ENCODE measurements at regions not wholly inside any gene's neighbourhood (a gene's known extent, or its start where the extent isn't known, plus 50 kb on each side); places are given as distances from the start of the nearest gene placed in this dataset.
A peak's percentile ranks its signal among the peaks of the same experiment; 100 is the strongest.

DNA sequence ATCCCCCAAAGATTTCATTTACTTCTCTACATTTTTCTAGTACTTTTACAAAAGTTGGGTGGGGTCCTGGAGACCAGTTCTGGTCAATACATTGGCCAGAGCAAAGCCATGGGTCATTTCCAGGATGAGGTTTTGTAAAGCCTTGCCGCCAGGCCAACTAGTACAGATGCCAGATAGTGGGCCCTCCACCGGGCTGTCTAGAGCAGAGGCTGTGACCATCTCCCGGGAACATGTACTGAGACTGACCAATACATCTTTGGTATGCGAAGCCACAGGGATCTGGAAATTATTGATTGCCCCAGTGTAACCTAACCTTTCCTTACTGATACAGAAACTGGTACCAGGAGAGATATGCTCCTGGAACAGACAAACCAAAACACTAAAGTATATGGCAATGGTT, 599.2 kb downstream of the ADCYAP1 start:
- no peak overlapping the region for H2AK5ac ChIP-seq (ENCODE audit: low read length, severe bottlenecking)
- H3K18ac ChIP-seq (ENCODE audit: low read depth in 1 of 2, low read length in 2 of 2) = no peak overlapping the region
- H4K8ac ChIP-seq (ENCODE audit: low read length) = no peak overlapping the region
- H3K9ac ChIP-seq (ENCODE audit: low read length) = no peak overlapping the region
- no peak overlapping the region for H3K4me3 ChIP-seq (ENCODE audit: insufficient read depth in 1 of 2, low read depth in 1 of 2, low read length in 2 of 2)
- 90% methylated on average over 4 of the region's 4 CpGs for WGBS
- H4K91ac ChIP-seq (ENCODE audit: low read length) = no peak overlapping the region
- DNase-seq = no peak
- no peak overlapping the region for H2AFZ ChIP-seq (ENCODE audit: low read depth, low read length)
- no peak overlapping the region for H2BK15ac ChIP-seq (ENCODE audit: low read depth, poor library complexity, severe bottlenecking)
- no peak overlapping the region for H2BK120ac ChIP-seq (ENCODE audit: low read depth, low read length)
- no peak overlapping the region for H2BK5ac ChIP-seq (ENCODE audit: low read depth, low read length, poor library complexity, severe bottlenecking)
- no peaks in the 10 kb centered on the region for H3K9me3 ChIP-seq (ENCODE audit: control insufficient read depth, low read length)
- H3K14ac ChIP-seq (ENCODE audit: low read length in 2 of 2) = no peak overlapping the region
- no peaks in the 10 kb centered on the region for H3K4me1 ChIP-seq (ENCODE audit: control insufficient read depth, insufficient read depth, low read depth, low read length)
- no peaks in the 10 kb centered on the region for H3K27me3 ChIP-seq (ENCODE audit: control insufficient read depth in 1 of 2, insufficient read depth in 1 of 2, low read length in 2 of 2)
- no peaks in the 10 kb centered on the region for H3K36me3 ChIP-seq (ENCODE audit: control insufficient read depth in 1 of 2, insufficient read depth in 2 of 2, low read depth in 1 of 2, low read length in 2 of 2)
- H3K4me2 ChIP-seq (ENCODE audit: low read length, poor library complexity, severe bottlenecking) = no peak overlapping the region
- no peak overlapping the region for H3K4ac ChIP-seq (ENCODE audit: low read depth in 1 of 2, low read length in 2 of 2)
- no peak overlapping the region for H3K27ac ChIP-seq (ENCODE audit: low read length, poor library complexity, severe bottlenecking)
- H3K79me1 ChIP-seq (replicated peaks; ENCODE audit: low read length, poor library complexity, severe bottlenecking) = no peaks in the 10 kb centered on the region
- no peak overlapping the region for H2BK12ac ChIP-seq (ENCODE audit: low read length in 2 of 2)
- no peak overlapping the region for H3K23ac ChIP-seq (ENCODE audit: low read length in 2 of 2)

DNA sequence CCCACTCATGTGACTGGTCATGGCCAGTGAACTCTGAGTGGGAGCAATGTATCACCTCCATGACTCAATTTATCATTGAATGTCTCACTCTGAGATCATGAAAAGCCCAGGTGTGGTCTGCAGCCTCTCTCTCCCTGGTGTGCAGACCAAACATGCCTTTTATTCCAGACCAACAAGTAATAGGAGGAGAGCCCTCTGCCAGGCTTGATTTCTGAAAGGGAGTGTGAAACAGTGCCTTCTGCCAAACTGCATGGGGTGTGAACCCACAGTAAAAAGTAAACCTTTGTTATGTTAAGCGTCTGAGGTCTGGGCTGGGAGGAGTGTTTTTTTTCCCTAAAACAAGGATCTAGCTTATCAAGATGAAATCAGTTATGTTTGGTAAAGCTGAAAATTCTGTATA, 601.2 kb downstream of the ADCYAP1 start:
- H2BK120ac ChIP-seq (ENCODE audit: low read depth, low read length) = no peak overlapping the region
- H3K9me3 ChIP-seq (ENCODE audit: control insufficient read depth, low read length) = no peaks in the 10 kb centered on the region
- H3K27ac ChIP-seq (ENCODE audit: low read length, poor library complexity, severe bottlenecking) = no peak overlapping the region
- H2AK5ac ChIP-seq (ENCODE audit: low read length, severe bottlenecking) = no peak overlapping the region
- H3K18ac ChIP-seq (ENCODE audit: low read depth in 1 of 2, low read length in 2 of 2) = no peak overlapping the region
- no peak overlapping the region for H3K4ac ChIP-seq (ENCODE audit: low read depth in 1 of 2, low read length in 2 of 2)
- H3K14ac ChIP-seq (ENCODE audit: low read length in 2 of 2) = no peak overlapping the region
- H3K27me3 ChIP-seq (ENCODE audit: control insufficient read depth in 1 of 2, insufficient read depth in 1 of 2, low read length in 2 of 2) = no peaks in the 10 kb centered on the region
- H3K4me1 ChIP-seq (ENCODE audit: control insufficient read depth, insufficient read depth, low read depth, low read length) = no peaks in the 10 kb centered on the region
- no peak for DNase-seq
- H2AFZ ChIP-seq (ENCODE audit: low read depth, low read length) = no peak overlapping the region
- H3K4me3 ChIP-seq (ENCODE audit: insufficient read depth in 1 of 2, low read depth in 1 of 2, low read length in 2 of 2) = no peak overlapping the region
- H2BK5ac ChIP-seq (ENCODE audit: low read depth, low read length, poor library complexity, severe bottlenecking) = no peak overlapping the region
- no peak overlapping the region for H4K91ac ChIP-seq (ENCODE audit: low read length)
- H3K79me1 ChIP-seq (replicated peaks; ENCODE audit: low read length, poor library complexity, severe bottlenecking) = no peaks in the 10 kb centered on the region
- no peak overlapping the region for H3K23ac ChIP-seq (ENCODE audit: low read length in 2 of 2)
- no peak overlapping the region for H3K4me2 ChIP-seq (ENCODE audit: low read length, poor library complexity, severe bottlenecking)
- H3K36me3 ChIP-seq (ENCODE audit: control insufficient read depth in 1 of 2, insufficient read depth in 2 of 2, low read depth in 1 of 2, low read length in 2 of 2) = no peaks in the 10 kb centered on the region
- no peak overlapping the region for H4K8ac ChIP-seq (ENCODE audit: low read length)
- H3K9ac ChIP-seq (ENCODE audit: low read length) = no peak overlapping the region
- 30% methylated on average over 1 of the region's 1 CpG for WGBS
- no peak overlapping the region for H2BK15ac ChIP-seq (ENCODE audit: low read depth, poor library complexity, severe bottlenecking)
- H2BK12ac ChIP-seq (ENCODE audit: low read length in 2 of 2) = no peak overlapping the region

DNA sequence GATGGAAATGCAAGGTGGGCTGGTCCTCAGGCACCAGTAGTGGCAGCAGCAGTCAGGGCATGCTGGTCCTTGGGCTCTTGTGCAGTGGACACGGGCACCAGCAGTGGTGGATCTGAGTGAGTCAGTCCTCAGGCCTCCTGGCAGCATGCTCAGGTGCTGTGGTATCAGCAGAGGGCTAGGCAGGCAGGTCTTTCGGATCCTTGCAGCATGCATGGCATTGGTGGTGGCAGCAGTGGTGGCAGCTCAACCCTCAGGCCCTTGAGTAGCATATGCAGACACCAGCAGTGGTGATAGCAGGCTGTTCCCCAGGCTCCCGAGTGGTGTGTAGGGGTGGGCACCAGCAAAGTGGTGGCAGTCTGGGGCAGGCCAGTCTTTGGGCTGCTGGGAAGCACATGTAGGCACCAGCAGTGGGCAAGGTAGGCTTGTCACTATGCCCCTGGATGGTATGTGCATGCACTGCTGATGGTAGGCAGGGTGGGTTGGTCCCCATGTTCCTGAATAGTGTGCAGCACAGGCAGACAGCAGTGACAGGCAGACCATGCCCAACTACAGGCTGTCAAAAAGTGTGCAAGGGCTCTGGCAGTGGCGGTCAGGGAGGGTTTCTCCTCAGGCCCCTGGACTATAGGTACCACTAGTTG, 606.0 kb downstream of the ADCYAP1 start:
- Histone ChIP-seq H2BK5ac (ENCODE audit: low read depth, low read length, poor library complexity, severe bottlenecking) (no peak overlapping the region), H4K91ac (ENCODE audit: low read length) (no peak overlapping the region), H3K4me2 (ENCODE audit: low read length, poor library complexity, severe bottlenecking) (no peak overlapping the region), H3K36me3 (ENCODE audit: control insufficient read depth in 1 of 2, insufficient read depth in 2 of 2, low read depth in 1 of 2, low read length in 2 of 2) (no peaks in the 10 kb centered on the region), H3K23ac (ENCODE audit: low read length in 2 of 2) (no peak overlapping the region), H3K9ac (ENCODE audit: low read length) (no peak overlapping the region), H3K4ac (ENCODE audit: low read depth in 1 of 2, low read length in 2 of 2) (no peak overlapping the region), H2BK12ac (ENCODE audit: low read length in 2 of 2) (no peak overlapping the region), H4K8ac (ENCODE audit: low read length) (no peak overlapping the region), H3K27me3 (ENCODE audit: control insufficient read depth in 1 of 2, insufficient read depth in 1 of 2, low read length in 2 of 2) (no peaks in the 10 kb centered on the region), H2AFZ (ENCODE audit: low read depth, low read length) (peak overlapping the region; percentile 39), H3K9me3 (ENCODE audit: control insufficient read depth, low read length) (no peaks in the 10 kb centered on the region), H3K4me3 (ENCODE audit: insufficient read depth in 1 of 2, low read depth in 1 of 2, low read length in 2 of 2) (no peak overlapping the region), H3K4me1 (ENCODE audit: control insufficient read depth, insufficient read depth, low read depth, low read length) (no peaks in the 10 kb centered on the region), H2BK120ac (ENCODE audit: low read depth, low read length) (no peak overlapping the region), H3K79me1 (replicated peaks; ENCODE audit: low read length, poor library complexity, severe bottlenecking) (no peaks in the 10 kb centered on the region), H3K14ac (ENCODE audit: low read length in 2 of 2) (no peak overlapping the region), H2BK15ac (ENCODE audit: low read depth, poor library complexity, severe bottlenecking) (no peak overlapping the region), H3K27ac (ENCODE audit: low read length, poor library complexity, severe bottlenecking) (no peak overlapping the region), H2AK5ac (ENCODE audit: low read length, severe bottlenecking) (no peak overlapping the region), H3K18ac (ENCODE audit: low read depth in 1 of 2, low read length in 2 of 2) (no peak overlapping the region)
- DNase-seq = no peak
- 78% methylated on average over 4 of the region's 4 CpGs for WGBS

DNA sequence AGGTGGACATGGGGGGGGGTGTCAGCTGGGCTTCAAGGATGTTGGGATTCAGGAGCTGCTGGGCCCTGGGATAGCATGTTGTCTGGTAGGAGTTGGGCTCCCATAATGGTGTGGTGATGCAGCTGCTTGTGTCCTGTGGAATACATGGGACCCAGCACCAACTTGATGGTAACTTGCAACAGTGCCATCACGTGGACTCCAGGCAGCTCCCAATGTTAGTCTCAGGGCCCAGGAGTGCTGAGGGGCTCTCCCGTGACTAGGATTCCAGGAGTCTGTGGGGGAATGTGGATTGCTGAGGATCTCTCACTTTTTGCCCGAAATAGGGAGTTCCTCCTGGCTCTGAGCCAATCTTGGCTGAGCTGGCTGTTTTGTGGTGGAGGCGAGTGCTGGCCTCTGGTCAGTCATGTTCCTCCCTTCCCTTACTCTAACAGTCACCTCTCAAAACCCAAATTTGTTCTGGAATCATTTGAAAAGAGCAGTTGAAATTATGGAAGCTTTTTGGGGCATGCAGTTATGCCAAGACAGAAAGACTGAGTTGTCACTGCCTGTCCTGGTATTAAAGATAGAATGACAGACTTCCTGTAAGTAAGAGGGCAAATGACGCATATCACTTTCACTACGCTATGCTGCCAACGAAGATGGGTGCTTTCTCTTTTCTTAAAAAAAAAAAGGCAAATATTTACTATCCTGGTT, 607.1 kb downstream of the ADCYAP1 start:
- Histone ChIP-seq H2BK5ac (ENCODE audit: low read depth, low read length, poor library complexity, severe bottlenecking) (no peak overlapping the region), H2BK15ac (ENCODE audit: low read depth, poor library complexity, severe bottlenecking) (no peak overlapping the region), H3K4ac (ENCODE audit: low read depth in 1 of 2, low read length in 2 of 2) (no peak overlapping the region), H3K9ac (ENCODE audit: low read length) (no peak overlapping the region), H3K23ac (ENCODE audit: low read length in 2 of 2) (no peak overlapping the region), H4K8ac (ENCODE audit: low read length) (no peak overlapping the region), H4K91ac (ENCODE audit: low read length) (no peak overlapping the region), H3K4me1 (ENCODE audit: control insufficient read depth, insufficient read depth, low read depth, low read length) (no peaks in the 10 kb centered on the region), H2AK5ac (ENCODE audit: low read length, severe bottlenecking) (no peak overlapping the region), H3K18ac (ENCODE audit: low read depth in 1 of 2, low read length in 2 of 2) (no peak overlapping the region), H3K4me2 (ENCODE audit: low read length, poor library complexity, severe bottlenecking) (no peak overlapping the region), H3K36me3 (ENCODE audit: control insufficient read depth in 1 of 2, insufficient read depth in 2 of 2, low read depth in 1 of 2, low read length in 2 of 2) (no peaks in the 10 kb centered on the region), H3K79me1 (replicated peaks; ENCODE audit: low read length, poor library complexity, severe bottlenecking) (no peaks in the 10 kb centered on the region), H2AFZ (ENCODE audit: low read depth, low read length) (no peak overlapping the region), H3K14ac (ENCODE audit: low read length in 2 of 2) (no peak overlapping the region), H3K9me3 (ENCODE audit: control insufficient read depth, low read length) (no peaks in the 10 kb centered on the region), H2BK120ac (ENCODE audit: low read depth, low read length) (no peak overlapping the region), H2BK12ac (ENCODE audit: low read length in 2 of 2) (no peak overlapping the region), H3K4me3 (ENCODE audit: insufficient read depth in 1 of 2, low read depth in 1 of 2, low read length in 2 of 2) (no peak overlapping the region), H3K27me3 (ENCODE audit: control insufficient read depth in 1 of 2, insufficient read depth in 1 of 2, low read length in 2 of 2) (no peaks in the 10 kb centered on the region), H3K27ac (ENCODE audit: low read length, poor library complexity, severe bottlenecking) (no peak overlapping the region)
- 35% methylated on average over 3 of the region's 7 CpGs for WGBS
- no peak for DNase-seq
